Ramos (cell line): ENCODE measurements at regions not wholly inside any gene's neighbourhood (a gene's known extent, or its start where the extent isn't known, plus 50 kb on each side); places are given as distances from the start of the nearest gene placed in this dataset.

Experiments
- in situ Hi-C: fragments of 300-500 bp; cut with MboI; formaldehyde crosslinking; loops from one replicate; pipeline ENCODE4 v1.14.3; 2022; ENCODE audit warnings: low sequenced_read_pairs; ENCODE audit not compliant: unreplicated experiment

GRCh38 chr19:27750391-27751043 lies 1462.4 kb downstream of the UQCRFS1 start:
- in situ Hi-C loops: no loop called here

- in situ Hi-C loops: no loop called here
Measured at GRCh38 chr19:27748551-27749152, 1464.3 kb downstream of the UQCRFS1 start.

- in situ Hi-C loops: no loop called here
Measured at GRCh38 chr19:27746691-27747380, 1466.1 kb downstream of the UQCRFS1 start.

- in situ Hi-C loops: no loop called here
Measured at GRCh38 chr19:27745978-27746542, 1466.9 kb downstream of the UQCRFS1 start.

- in situ Hi-C loops: no loop called here
Measured at GRCh38 chr19:27744926-27745768, 1467.8 kb downstream of the UQCRFS1 start.

GRCh38 chr19:27742041-27742440 lies 1470.9 kb downstream of the UQCRFS1 start:
- in situ Hi-C loops: no loop called here

GRCh38 chr19:27741236-27741635 lies 1471.7 kb downstream of the UQCRFS1 start:
- in situ Hi-C loops: no loop called here

- in situ Hi-C loops: no loop called here
Measured at GRCh38 chr19:27740396-27740795, 1472.6 kb downstream of the UQCRFS1 start.

- in situ Hi-C loops: no loop called here
Measured at GRCh38 chr19:27738569-27739193, 1474.3 kb downstream of the UQCRFS1 start.

- in situ Hi-C loops: no loop called here
Measured at GRCh38 chr19:27736225-27736624, 1476.7 kb downstream of the UQCRFS1 start.

GRCh38 chr19:27735314-27735713 lies 1477.6 kb downstream of the UQCRFS1 start:
- in situ Hi-C loops: no loop called here

GRCh38 chr19:27734496-27735220 lies 1478.3 kb downstream of the UQCRFS1 start:
- in situ Hi-C loops: no loop called here

- in situ Hi-C loops: no loop called here
Measured at GRCh38 chr19:27733551-27734266, 1479.2 kb downstream of the UQCRFS1 start.

GRCh38 chr19:27729332-27729731 lies 1483.6 kb downstream of the UQCRFS1 start:
- in situ Hi-C loops: no loop called here

- in situ Hi-C loops: no loop called here
Measured at GRCh38 chr19:27722625-27723024, 1490.3 kb downstream of the UQCRFS1 start.

GRCh38 chr19:27720155-27720554 lies 1492.8 kb downstream of the UQCRFS1 start:
- in situ Hi-C loops: no loop called here

GRCh38 chr19:27719034-27719433 lies 1493.9 kb downstream of the UQCRFS1 start:
- in situ Hi-C loops: no loop called here

GRCh38 chr19:27718234-27718633 lies 1494.7 kb downstream of the UQCRFS1 start:
- in situ Hi-C loops: no loop called here

- in situ Hi-C loops: no loop called here
Measured at GRCh38 chr19:27717825-27718224, 1495.1 kb downstream of the UQCRFS1 start.
